HCT116 (cell line): ENCODE measurements at regions not wholly inside any gene's neighbourhood (a gene's known extent, or its start where the extent isn't known, plus 50 kb on each side); places are given as distances from the start of the nearest gene placed in this dataset.

Experiments
- CTCF ChIP-seq, 3 experiments: fragments of 200-600 bp in 1 of 3; sonication (generic) in 1 of 3; IDR thresholded peaks in 2 of 3; conservative IDR thresholded peaks in 1 of 3; 2 replicates each; pipeline ENCODE4 v1.5.1; 2012 to 2017; ENCODE audit warnings: low read depth in 2 of 3, low read length in 2 of 3, antibody characterized with exemption in 1 of 3, borderline replicate concordance in 1 of 3, control low read depth in 1 of 3, mild to moderate bottlenecking in 1 of 3, mixed read lengths in 1 of 3, mixed run types in 1 of 3, moderate library complexity in 1 of 3; ENCODE audit not compliant: insufficient read depth in 1 of 3
- EGR1 ChIP-seq: IDR thresholded peaks from 2 replicates; pipeline ENCODE4 v1.6.1; 2012; ENCODE audit warnings: low read depth
- EZH2 ChIP-seq: fragments of 200-600 bp; sonication (generic); IDR thresholded peaks from 2 replicates; pipeline ENCODE4 v1.6.1; 2017; ENCODE audit warnings: antibody characterized with exemption, mixed run types
- EZH2phosphoT487 ChIP-seq: fragments of 200-600 bp; IDR thresholded peaks from 2 replicates; pipeline ENCODE4 v1.6.1; 2018; ENCODE audit warnings: antibody characterized with exemption, borderline replicate concordance
- JUND ChIP-seq: IDR thresholded peaks from 2 replicates; pipeline ENCODE4 v1.6.1; 2012
- POLR2A ChIP-seq: IDR thresholded peaks from 2 replicates; pipeline ENCODE4 v1.7.0; 2011; ENCODE audit warnings: borderline replicate concordance; ENCODE audit not compliant: insufficient read depth, insufficient read length; ENCODE audit errors: extremely low read depth
- POLR2AphosphoS5 ChIP-seq: IDR thresholded peaks from 2 replicates; pipeline ENCODE4 v1.6.1; 2011; ENCODE audit warnings: mild to moderate bottlenecking, low read depth, low read length, moderate library complexity
- RAD21 ChIP-seq: IDR thresholded peaks from 2 replicates; pipeline ENCODE4 v1.6.1; 2012; ENCODE audit warnings: low read depth, mild to moderate bottlenecking
- REST ChIP-seq: IDR thresholded peaks from 2 replicates; pipeline ENCODE4 v1.6.1; 2012; ENCODE audit warnings: low read depth
- SIN3A ChIP-seq: IDR thresholded peaks from 2 replicates; pipeline ENCODE4 v1.6.1; 2012; ENCODE audit warnings: low read depth
- SP1 ChIP-seq: IDR thresholded peaks from 2 replicates; pipeline ENCODE4 v1.6.1; 2012; ENCODE audit warnings: low read depth
- YY1 ChIP-seq: IDR thresholded peaks from 2 replicates; pipeline ENCODE4 v1.6.1; 2011; ENCODE audit warnings: low read length, low read depth, moderate library complexity, mild to moderate bottlenecking; ENCODE audit not compliant: insufficient replicate concordance; ENCODE audit errors: extremely low read depth
- ZBTB33 ChIP-seq: IDR thresholded peaks from 2 replicates; pipeline ENCODE4 v1.6.1; 2011; ENCODE audit warnings: mild to moderate bottlenecking, low read length, moderate library complexity; ENCODE audit not compliant: insufficient replicate concordance; ENCODE audit errors: extremely low read depth
- ZNF274 ChIP-seq: fragments of 200-500 bp; sonication (Bioruptor generic); IDR thresholded peaks from 2 replicates; pipeline ENCODE4 v1.6.1; 2014; ENCODE audit warnings: mild to moderate bottlenecking, low read depth, low read length, inconsistent platforms

GRCh38 chr5:158635565-158635964 lies 464.2 kb downstream of the EBF1 start:
- TF ChIP-seq EGR1, result no peak
- no peak for TF ChIP-seq REST
- no peak for TF ChIP-seq CTCF (IDR thresholded peaks at IDR 0.05 in 2 of 3, conservative IDR thresholded peaks at IDR 0.05 in 1 of 3; ENCODE audit: borderline replicate concordance in 1 of 3, insufficient read depth in 1 of 3, low read depth in 2 of 3, low read length in 2 of 3)
- TF ChIP-seq POLR2AphosphoS5, result no peak
- no peak for TF ChIP-seq ZNF274
- no peak for TF ChIP-seq SP1
- TF ChIP-seq EZH2, result no peak
- TF ChIP-seq YY1, result no peak
- no peak for TF ChIP-seq EZH2phosphoT487
- no peak for TF ChIP-seq POLR2A
- TF ChIP-seq ZBTB33, result no peak
- no peak for TF ChIP-seq SIN3A
- no peak for TF ChIP-seq JUND
- no peak for TF ChIP-seq RAD21
